ENCODE measurements at regions not wholly inside any gene's neighbourhood (a gene's known extent, or its start where the extent isn't known, plus 50 kb on each side); places are given as distances from the start of the nearest gene placed in this dataset.

- TF ChIP-seq TSHZ2 (CRISPR knock-in tag; IDR thresholded peaks at IDR 0.05) (no peak), ZFP30 (CRISPR knock-in tag; IDR thresholded peaks at IDR 0.05) (no peak), CREB5 (CRISPR knock-in tag; IDR thresholded peaks at IDR 0.05; ENCODE audit: low read depth) (no peak), CSRNP3 (CRISPR knock-in tag; IDR thresholded peaks at IDR 0.05) (no peak), ARNTL (CRISPR knock-in tag; IDR thresholded peaks at IDR 0.05; ENCODE audit: borderline replicate concordance, low read depth) (no peak), PATZ1 (CRISPR knock-in tag; IDR thresholded peaks at IDR 0.05; ENCODE audit: borderline replicate concordance) (no peak), POU6F1 (CRISPR knock-in tag; IDR thresholded peaks at IDR 0.05; ENCODE audit: borderline replicate concordance, low read depth) (no peak), GLIS3 (CRISPR knock-in tag; IDR thresholded peaks at IDR 0.05) (no peak), OSR1 (CRISPR knock-in tag; IDR thresholded peaks at IDR 0.05) (no peak)
Measured at GRCh38 chr4:83192634-83193033, 78.1 kb upstream of the PLAC8 start.
